ENCODE measurements at regions not wholly inside any gene's neighbourhood (a gene's known extent, or its start where the extent isn't known, plus 50 kb on each side); places are given as distances from the start of the nearest gene placed in this dataset.
"Not testable (repeated sequence)": the region's sequence is repeated elsewhere in the genome, so short reads cannot be mapped to it uniquely, and the experiment has no call there.

- peak overlapping the region; percentile 60 for H3K27ac ChIP-seq
These were observed 131.2 kb upstream of the TGFBR2 start for GRCh38 chr3:30475038-30475808.

GRCh38 chr3:30475809-30476178 lies 130.6 kb upstream of the TGFBR2 start:
- DNase-seq (ENCODE audit: low read depth, low spot score) = no peak
- peak overlapping the region; percentile 60 for H3K27ac ChIP-seq

More at GRCh38 chr3:30475038-30475808, 131.2 kb upstream of the TGFBR2 start:
- DNase-seq (ENCODE audit: low read depth, low spot score) = peak; percentile 60

GRCh38 chr3:30476368-30477084 lies 129.9 kb upstream of the TGFBR2 start:
- H3K27ac ChIP-seq = peak overlapping the region; percentile 60
- peak; percentile 48 for DNase-seq (ENCODE audit: low read depth, low spot score)

GRCh38 chr3:30477149-30477921 lies 129.1 kb upstream of the TGFBR2 start:
- DNase-seq (ENCODE audit: low read depth, low spot score) = no peak
- peak overlapping the region; percentile 60 for H3K27ac ChIP-seq

GRCh38 chr3:30479737-30480136 lies 126.7 kb upstream of the TGFBR2 start:
- H3K27ac ChIP-seq; DNase-seq (ENCODE audit: low read depth, low spot score): not testable (repeated sequence)

GRCh38 chr3:30480156-30480555 lies 126.2 kb upstream of the TGFBR2 start:
- not testable (repeated sequence) for H3K27ac ChIP-seq; DNase-seq (ENCODE audit: low read depth, low spot score)

GRCh38 chr3:30480587-30480986 lies 125.8 kb upstream of the TGFBR2 start:
- no peak for DNase-seq (ENCODE audit: low read depth, low spot score)
- no peak overlapping the region for H3K27ac ChIP-seq

GRCh38 chr3:30481241-30481640 lies 125.2 kb upstream of the TGFBR2 start:
- DNase-seq (ENCODE audit: low read depth, low spot score) = no peak
- H3K27ac ChIP-seq = no peak overlapping the region

- H3K27ac ChIP-seq; DNase-seq (ENCODE audit: low read depth, low spot score): not testable (repeated sequence)
These were observed 122.2 kb upstream of the TGFBR2 start for GRCh38 chr3:30484229-30484628.

- no peak for DNase-seq (ENCODE audit: low read depth, low spot score)
- no peak overlapping the region for H3K27ac ChIP-seq
These were observed 120.0 kb upstream of the TGFBR2 start for GRCh38 chr3:30486368-30486767.

GRCh38 chr3:30488070-30488756 lies 118.2 kb upstream of the TGFBR2 start:
- no peak overlapping the region for H3K27ac ChIP-seq
- DNase-seq (ENCODE audit: low read depth, low spot score) = no peak

GRCh38 chr3:30492322-30493192 lies 113.8 kb upstream of the TGFBR2 start:
- peak overlapping the region; percentile 15 for H3K27ac ChIP-seq
- no peak for DNase-seq (ENCODE audit: low read depth, low spot score)

- no peak for DNase-seq (ENCODE audit: low read depth, low spot score)
These were observed 112.5 kb upstream of the TGFBR2 start for GRCh38 chr3:30493911-30494311.

GRCh38 chr3:30495172-30496065 lies 111.0 kb upstream of the TGFBR2 start:
- H3K27ac ChIP-seq = peak overlapping the region; percentile 71
- DNase-seq (ENCODE audit: low read depth, low spot score) = no peak

More at GRCh38 chr3:30493911-30494311, 112.5 kb upstream of the TGFBR2 start:
- peak overlapping the region; percentile 15 for H3K27ac ChIP-seq

GRCh38 chr3:30496066-30496966 lies 110.1 kb upstream of the TGFBR2 start:
- H3K27ac ChIP-seq = peak overlapping the region; percentile 71
- DNase-seq (ENCODE audit: low read depth, low spot score) = peak; percentile 64

- no peak for DNase-seq (ENCODE audit: low read depth, low spot score)
These were observed 107.8 kb upstream of the TGFBR2 start for GRCh38 chr3:30498587-30498967.

GRCh38 chr3:30500666-30501399 lies 105.6 kb upstream of the TGFBR2 start:
- peak overlapping the region; percentile 93 for H3K27ac ChIP-seq
- no peak for DNase-seq (ENCODE audit: low read depth, low spot score)

More at GRCh38 chr3:30498587-30498967, 107.8 kb upstream of the TGFBR2 start:
- no peak overlapping the region for H3K27ac ChIP-seq
